ENCODE measurements at regions not wholly inside any gene's neighbourhood (a gene's known extent, or its start where the extent isn't known, plus 50 kb on each side); places are given as distances from the start of the nearest gene placed in this dataset.

- TF ChIP-seq TCF7 (CRISPR knock-in tag; IDR thresholded peaks at IDR 0.05; ENCODE audit: low read depth) = no peak
- no peak for TF ChIP-seq RELA (CRISPR knock-in tag; IDR thresholded peaks at IDR 0.05; ENCODE audit: borderline replicate concordance)
- TF ChIP-seq GRHL2 (CRISPR knock-in tag; IDR thresholded peaks at IDR 0.05; ENCODE audit: insufficient replicate concordance, severe bottlenecking) = no peak
- TF ChIP-seq STAT6 (CRISPR knock-in tag; conservative IDR thresholded peaks at IDR 0.05; ENCODE audit: low read depth) = no peak
- TF ChIP-seq ZNF138 (CRISPR knock-in tag; conservative IDR thresholded peaks at IDR 0.05) = no peak
- no peak for TF ChIP-seq GABPB1 (CRISPR knock-in tag; IDR thresholded peaks at IDR 0.05)
- TF ChIP-seq AFF4 (CRISPR knock-in tag; IDR thresholded peaks at IDR 0.05; ENCODE audit: borderline replicate concordance) = no peak
- no peak for TF ChIP-seq TEAD4 (CRISPR knock-in tag; IDR thresholded peaks at IDR 0.05)
- no peak for TF ChIP-seq USF2 (CRISPR knock-in tag; IDR thresholded peaks at IDR 0.05)
These were observed 97.1 kb upstream of the C1orf87 start (continued) for GRCh38 chr1:60170709-60171108.

GRCh38 chr1:60169206-60169605, 95.6 kb upstream of the C1orf87 start:
- H3K9me3 Mint-ChIP-seq = peaks cover 8% of the 10 kb centered on the region; the same call in 1 of the 2 replicates
- no peak for TF ChIP-seq FOXP1 (CRISPR knock-in tag; IDR thresholded peaks at IDR 0.05; ENCODE audit: borderline replicate concordance)
- CTCF ChIA-PET = no interaction called here
- H3K27ac Mint-ChIP-seq = no peak overlapping the region
- POLR2A ChIA-PET = no interaction called here
- no peaks in the 10 kb centered on the region for H3K36me3 Mint-ChIP-seq
- DNase-seq (ENCODE audit: low spot score) = no peak
- H3K27me3 Mint-ChIP-seq (ENCODE audit: low read depth) = no peaks in the 10 kb centered on the region
- no peak overlapping the region for H3K4me3 Mint-ChIP-seq
- H3K4me1 Mint-ChIP-seq = no peaks in the 10 kb centered on the region
- ATAC-seq = no peak

GRCh38 chr1:60162936-60163335, 89.4 kb upstream of the C1orf87 start:
- ChIA-PET CTCF (interaction anchor here (0.6 kb wide), 1 partner anchor 41 kb away, joined by 4 read pairs; no protein-coding TSS in a partner anchor), POLR2A (no interaction called here)
- peaks cover 14% of the 10 kb centered on the region for H3K4me1 Mint-ChIP-seq
- TF ChIP-seq TP53 (CRISPR knock-in tag; IDR thresholded peaks at IDR 0.05) (no peak), ZBTB21 (CRISPR knock-in tag; IDR thresholded peaks at IDR 0.05; ENCODE audit: borderline replicate concordance) (no peak), ZNF281 (CRISPR knock-in tag; IDR thresholded peaks at IDR 0.05) (no peak), ATF2 (CRISPR knock-in tag; IDR thresholded peaks at IDR 0.05; ENCODE audit: borderline replicate concordance, low read depth) (no peak), ZNF121 (CRISPR knock-in tag; IDR thresholded peaks at IDR 0.05) (no peak), E2F5 (CRISPR knock-in tag; IDR thresholded peaks at IDR 0.05) (no peak), ZNF512 (CRISPR knock-in tag; IDR thresholded peaks at IDR 0.05; ENCODE audit: borderline replicate concordance) (no peak)

More at GRCh38 chr1:60162936-60163335, 89.4 kb upstream of the C1orf87 start:
- H3K36me3 Mint-ChIP-seq = peaks cover 7% of the 10 kb centered on the region
- no peak overlapping the region for H3K27ac Mint-ChIP-seq
- ATAC-seq (no peak), DNase-seq (ENCODE audit: low spot score) (no peak)
- H3K9me3 Mint-ChIP-seq = peaks cover 11% of the 10 kb centered on the region
- H3K4me3 Mint-ChIP-seq = no peak overlapping the region
- H3K27me3 Mint-ChIP-seq (ENCODE audit: low read depth) = no peaks in the 10 kb centered on the region; the same call in 1 of the 2 replicates
